ENCODE measurements at regions not wholly inside any gene's neighbourhood (a gene's known extent, or its start where the extent isn't known, plus 50 kb on each side); places are given as distances from the start of the nearest gene placed in this dataset.

GRCh38 chr20:1820138-1821079 lies 74.8 kb upstream of the SIRPA start:
- H3F3A ChIP-seq (ENCODE audit: insufficient read depth) = peaks cover 34% of the 10 kb centered on the region
- WGBS, 2 experiments (ENCODE audit: low coverage in 1 of 2, low lambda C conversion rate in 2 of 2, missing lambda C conversion rate in 2 of 2) = 41 to 53% methylated on average over 8 of the region's 8 CpGs
- H3K4me2 ChIP-seq (ENCODE audit: unreplicated experiment) = no peak overlapping the region
- 0 out of 2 replicates have a peak overlapping the region, but pooled peaks have one; percentile 24 for H2AFZ ChIP-seq
- H3K79me2 ChIP-seq (ENCODE audit: insufficient read depth) = no peaks in the 10 kb centered on the region
- H3K4me3 ChIP-seq = no peak overlapping the region
- peaks cover 55% of the 10 kb centered on the region for H3K4me1 ChIP-seq (ENCODE audit: insufficient read depth)
- H3K27me3 ChIP-seq (replicated peaks; ENCODE audit: insufficient read depth) = no peaks in the 10 kb centered on the region
- TF ChIP-seq EZH2phosphoT487 (IDR thresholded peaks at IDR 0.05; ENCODE audit: insufficient read depth, low read depth) (no peak), EZH2 (IDR thresholded peaks at IDR 0.05; ENCODE audit: insufficient read depth, poor library complexity, severe bottlenecking) (no peak)
- H3K9me3 ChIP-seq (ENCODE audit: low read depth) = no peaks in the 10 kb centered on the region
- H3K36me3 ChIP-seq (ENCODE audit: low read depth) = no peaks in the 10 kb centered on the region
- DNase-seq = peak; percentile 91
- H4K20me1 ChIP-seq (ENCODE audit: insufficient read depth) = no peaks in the 10 kb centered on the region
- H3K9ac ChIP-seq = peak overlapping the region; percentile 20; the same call in 1 of the 2 replicates
- in situ Hi-C loops (cut with MboI) = no loop called here
- H3K9me2 ChIP-seq (ENCODE audit: insufficient read depth) = no peaks in the 10 kb centered on the region
- peak overlapping the region; percentile 62 for H3K27ac ChIP-seq

- H3K9me3 ChIP-seq (ENCODE audit: low read depth) = no peaks in the 10 kb centered on the region
- no peak overlapping the region for H3K4me2 ChIP-seq (ENCODE audit: unreplicated experiment)
- no peaks in the 10 kb centered on the region for H3K9me2 ChIP-seq (ENCODE audit: insufficient read depth)
- no peak for DNase-seq
- no peak overlapping the region for H2AFZ ChIP-seq
- peaks cover 29% of the 10 kb centered on the region for H3F3A ChIP-seq (ENCODE audit: insufficient read depth)
- no peak overlapping the region for H3K9ac ChIP-seq
- WGBS, 2 experiments (ENCODE audit: low coverage in 1 of 2, low lambda C conversion rate in 2 of 2, missing lambda C conversion rate in 2 of 2) = 90 to 92% methylated on average over 14 of the region's 14 CpGs
- no peak overlapping the region for H3K27ac ChIP-seq
- no peaks in the 10 kb centered on the region for H3K27me3 ChIP-seq (replicated peaks; ENCODE audit: insufficient read depth)
- no peaks in the 10 kb centered on the region for H4K20me1 ChIP-seq (ENCODE audit: insufficient read depth)
- no peaks in the 10 kb centered on the region for H3K36me3 ChIP-seq (ENCODE audit: low read depth)
- H3K79me2 ChIP-seq (ENCODE audit: insufficient read depth) = no peaks in the 10 kb centered on the region
- peaks cover 49% of the 10 kb centered on the region for H3K4me1 ChIP-seq (ENCODE audit: insufficient read depth)
- no peak overlapping the region for H3K4me3 ChIP-seq
- in situ Hi-C loops (cut with MboI) = no loop called here
- TF ChIP-seq EZH2 (IDR thresholded peaks at IDR 0.05; ENCODE audit: insufficient read depth, poor library complexity, severe bottlenecking) = no peak
- TF ChIP-seq EZH2phosphoT487 (IDR thresholded peaks at IDR 0.05; ENCODE audit: insufficient read depth, low read depth) = no peak
These were observed 75.7 kb upstream of the SIRPA start for GRCh38 chr20:1819311-1820137.

- Histone ChIP-seq H3K4me1 (ENCODE audit: insufficient read depth) (peaks cover 50% of the 10 kb centered on the region), H3K9me3 (ENCODE audit: low read depth) (no peaks in the 10 kb centered on the region), H4K20me1 (ENCODE audit: insufficient read depth) (no peaks in the 10 kb centered on the region), H3K27ac (no peak overlapping the region), H3K9me2 (ENCODE audit: insufficient read depth) (no peaks in the 10 kb centered on the region), H3K4me2 (ENCODE audit: unreplicated experiment) (no peak overlapping the region), H3K4me3 (no peak overlapping the region), H3K27me3 (replicated peaks; ENCODE audit: insufficient read depth) (no peaks in the 10 kb centered on the region), H2AFZ (no peak overlapping the region), H3K9ac (peak overlapping the region; percentile 26; the same call in 1 of the 2 replicates), H3K36me3 (ENCODE audit: low read depth) (no peaks in the 10 kb centered on the region), H3K79me2 (ENCODE audit: insufficient read depth) (no peaks in the 10 kb centered on the region), H3F3A (ENCODE audit: insufficient read depth) (peaks cover 29% of the 10 kb centered on the region)
- in situ Hi-C loops (cut with MboI) = no loop called here
- TF ChIP-seq EZH2 (IDR thresholded peaks at IDR 0.05; ENCODE audit: insufficient read depth, poor library complexity, severe bottlenecking) (no peak), EZH2phosphoT487 (IDR thresholded peaks at IDR 0.05; ENCODE audit: insufficient read depth, low read depth) (no peak)
- no peak for DNase-seq
- WGBS, 2 experiments (ENCODE audit: low coverage in 1 of 2, low lambda C conversion rate in 2 of 2, missing lambda C conversion rate in 2 of 2) = 82 to 85% methylated on average over 6 of the region's 6 CpGs
These were observed 76.3 kb upstream of the SIRPA start for GRCh38 chr20:1818895-1819294.

- Histone ChIP-seq H3K27me3 (replicated peaks; ENCODE audit: insufficient read depth) (no peaks in the 10 kb centered on the region), H3K9me2 (ENCODE audit: insufficient read depth) (no peaks in the 10 kb centered on the region), H3K27ac (no peak overlapping the region), H2AFZ (no peak overlapping the region), H3F3A (ENCODE audit: insufficient read depth) (peaks cover 33% of the 10 kb centered on the region), H3K4me1 (ENCODE audit: insufficient read depth) (peaks cover 55% of the 10 kb centered on the region), H4K20me1 (ENCODE audit: insufficient read depth) (no peaks in the 10 kb centered on the region), H3K79me2 (ENCODE audit: insufficient read depth) (no peaks in the 10 kb centered on the region), H3K36me3 (ENCODE audit: low read depth) (no peaks in the 10 kb centered on the region), H3K9ac (peak overlapping the region; percentile 26; the same call in 1 of the 2 replicates), H3K4me3 (no peak overlapping the region), H3K9me3 (ENCODE audit: low read depth) (no peaks in the 10 kb centered on the region), H3K4me2 (ENCODE audit: unreplicated experiment) (no peak overlapping the region)
- no peak for TF ChIP-seq EZH2phosphoT487 (IDR thresholded peaks at IDR 0.05; ENCODE audit: insufficient read depth, low read depth)
- TF ChIP-seq EZH2 (IDR thresholded peaks at IDR 0.05; ENCODE audit: insufficient read depth, poor library complexity, severe bottlenecking) = no peak
- in situ Hi-C loops (cut with MboI) = no loop called here
- whole genome bisulfite sequencing, 2 experiments (ENCODE audit: low coverage in 1 of 2, low lambda C conversion rate in 2 of 2, missing lambda C conversion rate in 2 of 2) = 74 to 89% methylated on average over 1 of the region's 1 CpG
- no peak for DNase-seq
These were observed 76.9 kb upstream of the SIRPA start for GRCh38 chr20:1818247-1818840.

Data from GM23248 (cell line).